ENCODE measurements at regions not wholly inside any gene's neighbourhood (a gene's known extent, or its start where the extent isn't known, plus 50 kb on each side); places are given as distances from the start of the nearest gene placed in this dataset.

DNA sequence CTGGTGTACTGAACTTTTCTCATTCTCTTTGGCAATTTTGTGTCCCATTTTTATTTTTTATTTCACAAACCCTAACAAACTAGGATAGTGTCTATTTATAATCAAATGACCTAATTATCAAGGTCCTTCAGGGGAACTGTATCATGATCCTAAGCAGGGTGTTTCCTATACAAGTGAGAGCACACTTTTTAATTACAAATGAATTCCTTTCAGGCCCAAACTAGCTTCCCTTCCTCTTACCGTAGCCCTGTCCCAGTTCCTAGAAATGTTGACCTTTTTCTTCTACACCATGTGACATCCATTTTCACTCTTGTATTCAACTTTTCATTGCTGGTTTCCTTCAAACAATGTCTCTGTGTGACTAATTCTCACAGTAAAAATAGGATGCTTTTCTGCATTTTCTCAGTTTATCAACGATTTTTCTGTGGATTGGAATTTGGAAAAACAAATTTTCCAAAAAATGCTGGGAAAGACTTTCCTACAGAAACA is 411.4 kb downstream of the CCDC91 start:
- DNase-seq (ENCODE audit: low read depth): no peak
- H3K4me3 ChIP-seq (ENCODE audit: low read depth, low read length): no peak overlapping the region
- TF ChIP-seq, protein P1, sequence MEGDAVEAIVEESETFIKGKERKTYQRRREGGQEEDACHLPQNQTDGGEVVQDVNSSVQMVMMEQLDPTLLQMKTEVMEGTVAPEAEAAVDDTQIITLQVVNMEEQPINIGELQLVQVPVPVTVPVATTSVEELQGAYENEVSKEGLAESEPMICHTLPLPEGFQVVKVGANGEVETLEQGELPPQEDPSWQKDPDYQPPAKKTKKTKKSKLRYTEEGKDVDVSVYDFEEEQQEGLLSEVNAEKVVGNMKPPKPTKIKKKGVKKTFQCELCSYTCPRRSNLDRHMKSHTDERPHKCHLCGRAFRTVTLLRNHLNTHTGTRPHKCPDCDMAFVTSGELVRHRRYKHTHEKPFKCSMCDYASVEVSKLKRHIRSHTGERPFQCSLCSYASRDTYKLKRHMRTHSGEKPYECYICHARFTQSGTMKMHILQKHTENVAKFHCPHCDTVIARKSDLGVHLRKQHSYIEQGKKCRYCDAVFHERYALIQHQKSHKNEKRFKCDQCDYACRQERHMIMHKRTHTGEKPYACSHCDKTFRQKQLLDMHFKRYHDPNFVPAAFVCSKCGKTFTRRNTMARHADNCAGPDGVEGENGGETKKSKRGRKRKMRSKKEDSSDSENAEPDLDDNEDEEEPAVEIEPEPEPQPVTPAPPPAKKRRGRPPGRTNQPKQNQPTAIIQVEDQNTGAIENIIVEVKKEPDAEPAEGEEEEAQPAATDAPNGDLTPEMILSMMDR (conservative IDR thresholded peaks at IDR 0.05; ENCODE audit: low read depth, low read length): no peak

DNA sequence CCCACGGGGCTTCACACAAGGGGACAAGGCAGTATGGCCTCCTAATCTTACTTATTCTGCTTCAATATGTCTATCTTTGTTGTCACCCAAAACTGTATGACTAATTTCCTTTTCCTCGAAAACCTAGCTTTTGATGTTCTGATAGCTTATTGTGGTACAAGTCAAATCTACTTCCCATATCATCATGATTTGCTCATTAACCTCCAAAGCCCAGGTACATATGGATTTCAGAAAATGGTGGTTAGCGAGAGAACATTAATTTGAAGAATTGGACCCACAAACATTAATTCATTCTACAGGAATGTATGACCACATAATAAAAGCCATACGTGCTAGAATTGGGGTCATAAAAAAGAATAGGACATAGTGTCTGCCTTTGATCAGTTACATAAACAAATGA is 412.5 kb downstream of the CCDC91 start:
- no peak overlapping the region for H3K4me3 ChIP-seq (ENCODE audit: low read depth, low read length)
- TF ChIP-seq, protein P1 (conservative IDR thresholded peaks at IDR 0.05; ENCODE audit: low read depth, low read length): no peak
- DNase-seq (ENCODE audit: low read depth): no peak

DNA sequence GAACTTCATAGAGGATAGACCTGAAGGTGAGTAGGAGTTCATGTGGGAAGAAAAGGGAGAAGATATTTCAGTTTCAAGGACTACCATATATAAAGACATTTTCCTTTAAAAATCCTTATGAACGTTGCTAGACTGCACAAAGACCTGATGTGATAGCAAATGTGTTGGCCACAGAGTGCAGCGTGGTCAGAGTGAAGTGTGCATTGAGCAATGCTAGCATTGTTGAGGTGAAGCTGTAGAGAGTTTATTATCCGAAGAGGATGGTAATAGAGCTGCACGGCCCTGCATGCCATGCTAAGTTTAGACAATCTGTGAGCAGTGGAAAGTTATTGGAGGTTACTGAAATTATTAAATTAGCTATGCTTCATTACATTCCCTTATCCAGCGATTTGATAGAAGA is 413.0 kb downstream of the CCDC91 start:
- TF ChIP-seq, protein P1 (conservative IDR thresholded peaks at IDR 0.05; ENCODE audit: low read depth, low read length): no peak
- no peak overlapping the region for H3K4me3 ChIP-seq (ENCODE audit: low read depth, low read length)
- DNase-seq (ENCODE audit: low read depth): no peak

DNA sequence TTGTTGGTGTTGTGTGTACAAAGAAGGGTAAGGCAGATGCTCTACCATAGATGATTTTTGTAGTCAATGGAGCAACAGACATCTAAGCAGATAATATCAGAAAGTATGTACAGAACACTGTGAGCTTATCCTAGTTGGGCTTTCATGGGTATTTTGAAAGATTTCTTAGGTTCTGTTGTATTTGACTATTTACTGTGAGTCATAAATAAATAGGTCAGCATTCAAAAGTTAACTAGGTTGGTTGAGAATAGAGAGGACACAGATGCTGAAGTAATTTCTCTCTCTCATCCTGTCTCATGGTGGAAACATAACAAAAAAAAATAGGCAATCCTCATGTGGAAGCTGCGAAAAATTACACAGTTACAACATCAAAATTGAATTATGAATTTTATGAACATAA is 413.5 kb downstream of the CCDC91 start:
- no peak overlapping the region for H3K4me3 ChIP-seq (ENCODE audit: low read depth, low read length)
- no peak for DNase-seq (ENCODE audit: low read depth)
- TF ChIP-seq, protein P1 (conservative IDR thresholded peaks at IDR 0.05; ENCODE audit: low read depth, low read length): no peak

DNA sequence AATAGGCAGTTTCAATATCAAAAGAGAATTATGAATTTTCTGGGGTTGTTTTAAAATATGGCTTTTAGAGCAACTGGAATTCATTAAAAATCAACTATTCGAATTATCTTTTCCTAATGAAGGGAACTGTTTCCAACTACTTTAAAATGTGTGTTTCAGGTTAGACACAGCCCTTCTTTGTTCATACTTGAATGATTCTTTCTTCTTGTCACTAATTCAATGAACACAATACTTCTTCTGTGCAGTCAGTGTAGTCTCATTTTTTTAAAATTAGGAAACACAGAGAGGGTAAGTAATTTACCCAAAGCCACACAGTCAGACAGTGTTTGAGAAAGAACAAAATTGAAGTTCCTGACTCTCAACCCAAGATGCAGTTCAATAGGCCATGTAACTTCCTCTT is 414.0 kb downstream of the CCDC91 start:
- H3K4me3 ChIP-seq (ENCODE audit: low read depth, low read length): no peak overlapping the region
- DNase-seq (ENCODE audit: low read depth): no peak
- TF ChIP-seq, protein P1 (conservative IDR thresholded peaks at IDR 0.05; ENCODE audit: low read depth, low read length): no peak

DNA sequence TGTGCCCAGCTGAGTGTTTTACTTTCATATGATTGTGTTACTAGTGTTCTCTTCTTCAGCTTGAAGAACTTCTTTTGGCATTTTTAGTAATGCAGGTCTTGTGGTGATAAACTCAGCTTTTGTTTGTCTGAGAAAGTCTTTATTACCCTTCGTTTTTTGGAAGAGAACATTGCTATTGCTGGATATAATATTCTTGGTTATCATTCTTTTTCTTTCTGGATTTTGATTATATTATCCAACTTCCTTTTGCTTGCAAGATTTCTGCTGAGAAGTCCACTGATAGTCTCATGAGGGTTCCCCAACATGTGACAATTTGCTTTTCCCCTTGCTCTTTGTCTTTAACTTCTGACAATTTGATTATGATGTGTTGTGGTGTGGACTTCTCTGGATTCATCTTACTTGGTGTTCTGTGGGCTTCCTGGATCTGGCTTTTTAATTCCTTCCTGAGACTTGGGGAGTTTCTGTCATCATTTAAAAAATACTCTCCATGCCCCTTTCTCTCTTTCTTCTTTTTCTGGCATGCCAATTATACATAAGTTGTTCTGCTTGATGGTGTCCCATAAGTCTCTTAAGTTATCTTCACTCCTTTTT is 416.8 kb downstream of the CCDC91 start:
- DNase-seq (ENCODE audit: low read depth): no peak
- TF ChIP-seq, protein P1 (conservative IDR thresholded peaks at IDR 0.05; ENCODE audit: low read depth, low read length): no peak
- no peak overlapping the region for H3K4me3 ChIP-seq (ENCODE audit: low read depth, low read length)

DNA sequence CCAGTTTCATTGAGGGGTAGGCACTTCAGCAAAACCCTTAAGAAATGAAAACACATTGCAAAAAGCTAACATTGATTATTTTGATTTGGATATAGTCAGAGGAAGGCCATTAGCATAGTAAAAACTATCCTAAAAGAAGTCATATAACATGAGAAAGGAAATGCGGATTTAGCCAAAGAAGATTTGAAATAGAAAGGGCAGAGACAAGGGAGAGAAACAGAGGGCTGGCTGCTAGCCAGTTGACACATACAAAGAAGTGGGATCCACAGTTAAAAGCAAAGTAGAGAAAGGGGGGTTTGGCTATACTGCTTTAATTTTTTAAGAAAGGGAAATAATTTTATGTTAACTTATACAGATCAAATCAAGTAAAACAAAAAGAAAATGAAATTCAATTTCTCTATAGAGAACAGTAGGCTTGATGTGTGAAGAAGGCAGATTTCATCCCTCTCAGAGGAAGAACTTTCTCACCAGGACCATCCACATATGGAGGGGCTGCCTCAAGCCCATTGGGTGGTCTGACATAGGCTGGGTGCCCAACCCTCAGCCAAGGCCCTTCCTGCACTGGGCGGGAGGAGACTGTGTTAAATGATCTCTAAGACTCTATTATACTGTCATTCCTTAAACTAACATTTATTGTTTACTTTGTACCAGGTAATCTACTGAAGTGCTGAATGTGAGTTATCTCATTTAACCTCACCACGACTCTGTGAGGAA is 420.3 kb downstream of the CCDC91 start:
- TF ChIP-seq, protein P1 (conservative IDR thresholded peaks at IDR 0.05; ENCODE audit: low read depth, low read length): no peak
- no peak overlapping the region for H3K4me3 ChIP-seq (ENCODE audit: low read depth, low read length)

More for the DNA sequence above, 420.3 kb downstream of the CCDC91 start:
- no peak for DNase-seq (ENCODE audit: low read depth)

Data from epithelial cell of proximal tubule (primary cell).